ENCODE measurements at regions not wholly inside any gene's neighbourhood (a gene's known extent, or its start where the extent isn't known, plus 50 kb on each side); places are given as distances from the start of the nearest gene placed in this dataset.

DNA sequence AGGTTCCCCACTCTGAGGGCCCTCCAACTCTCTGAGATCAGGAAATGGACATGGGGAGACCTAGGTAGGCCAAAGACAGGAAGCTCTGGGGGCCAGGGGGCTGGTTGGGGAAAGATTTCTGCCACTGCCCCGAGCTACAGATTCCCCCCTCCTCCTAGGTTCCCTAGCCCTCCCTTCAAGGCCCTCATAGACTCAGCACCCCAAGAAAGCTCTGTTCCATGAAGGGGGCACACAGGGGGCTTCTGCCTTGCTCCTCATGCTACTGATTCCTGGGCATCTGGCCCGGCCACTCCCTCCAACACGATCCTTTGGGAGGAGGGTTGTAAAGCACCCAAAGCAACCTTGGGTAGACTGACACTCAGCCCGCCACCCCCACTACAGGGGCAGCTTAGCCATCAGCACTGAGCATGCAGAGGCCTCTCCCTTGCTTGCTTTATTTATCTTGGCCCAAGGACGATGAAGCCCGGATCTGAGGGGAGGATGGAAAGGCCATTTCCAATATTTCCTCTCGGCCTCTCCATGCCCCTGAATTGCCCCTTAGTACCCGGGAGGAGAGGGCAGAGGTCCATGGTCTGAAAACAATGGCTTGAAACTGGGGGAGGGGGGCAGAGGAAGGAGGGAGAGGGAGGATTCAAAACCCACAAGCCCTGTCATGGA, 146.7 kb downstream of the PJA1 start:
- no peak for ATAC-seq
- Mint-ChIP-seq H3K4me1 (no peaks in the 10 kb centered on the region), H3K27me3 (no peaks in the 10 kb centered on the region), H3K36me3 (ENCODE audit: low read depth) (no peaks in the 10 kb centered on the region), H3K9me3 (no peaks in the 10 kb centered on the region), H3K4me3 (no peak overlapping the region), H3K27ac (no peak overlapping the region)
- no peak for DNase-seq

DNA sequence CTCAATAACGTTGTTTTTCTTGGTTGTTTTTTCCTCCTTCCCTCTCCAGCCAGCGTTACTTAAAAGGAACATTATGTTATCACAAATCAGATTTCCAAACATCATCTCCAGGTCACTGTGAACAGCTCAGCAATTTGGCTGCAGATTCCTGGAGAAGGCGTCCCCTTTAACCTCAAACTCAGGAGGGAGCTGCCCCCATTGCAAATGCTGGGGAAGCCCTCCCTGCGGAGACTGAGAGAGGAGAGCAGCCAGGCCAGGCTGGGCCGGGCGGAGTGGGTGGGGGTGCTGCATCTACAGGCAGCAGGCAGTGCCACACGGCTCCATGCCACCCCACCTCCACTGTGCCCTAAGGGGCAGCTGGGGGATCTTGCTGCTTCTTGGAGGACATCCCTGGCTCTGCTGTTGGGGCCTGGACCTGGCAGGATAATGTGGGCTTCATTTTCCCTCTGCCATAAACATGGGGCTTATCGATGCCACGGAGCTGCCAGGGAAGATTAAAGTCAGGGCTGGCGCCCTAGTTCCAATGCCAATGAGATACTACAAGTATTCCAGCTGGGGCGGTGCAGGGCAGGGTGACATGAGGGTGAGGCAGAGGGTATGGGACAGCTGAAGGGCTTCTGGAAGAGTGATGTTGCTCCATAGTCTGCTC, 148.8 kb downstream of the PJA1 start:
- DNase-seq: no peak
- H3K27me3 Mint-ChIP-seq: no peaks in the 10 kb centered on the region

DNA sequence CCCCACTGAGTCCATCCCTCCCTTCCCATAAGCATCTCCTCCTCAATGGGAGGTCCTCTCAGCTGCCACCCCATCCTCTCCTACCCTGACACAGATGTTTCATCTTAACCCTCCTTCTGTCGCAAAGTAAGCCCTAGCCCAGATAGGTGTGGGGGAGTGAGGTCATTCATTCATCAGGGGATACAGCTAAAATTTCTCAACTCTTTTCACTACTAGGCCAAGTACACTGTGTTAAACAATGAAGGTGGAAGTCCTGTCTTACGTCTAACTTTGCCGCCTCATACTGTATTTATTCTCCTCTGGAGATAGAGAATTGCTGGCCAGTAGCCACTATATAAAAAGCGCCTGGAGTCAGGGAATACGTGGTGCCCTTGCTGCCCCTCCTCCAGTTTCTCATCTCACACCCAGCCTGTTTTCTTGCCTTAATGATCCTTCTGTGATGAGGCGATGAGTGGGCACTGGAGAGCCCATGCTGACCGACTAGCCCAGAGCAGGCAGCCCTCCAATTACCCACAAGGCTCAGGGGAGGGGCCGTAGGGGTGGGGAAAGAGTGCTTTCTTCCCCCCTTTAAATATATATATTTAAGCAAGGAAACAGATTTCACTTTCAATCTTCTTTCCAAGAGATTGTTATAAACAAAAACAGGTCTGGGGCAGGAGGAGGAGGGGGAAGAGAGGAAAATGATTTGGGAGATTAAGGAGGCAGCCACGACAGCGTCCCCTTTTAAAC, 149.5 kb downstream of the PJA1 start:
- Mint-ChIP-seq H3K4me1 (no peaks in the 10 kb centered on the region), H3K36me3 (ENCODE audit: low read depth) (no peaks in the 10 kb centered on the region), H3K9me3 (no peaks in the 10 kb centered on the region), H3K4me3 (no peak overlapping the region), H3K27ac (no peak overlapping the region), H3K27me3 (no peaks in the 10 kb centered on the region)
- DNase-seq (no peak), ATAC-seq (no peak)

More for the DNA sequence above, 148.8 kb downstream of the PJA1 start:
- Mint-ChIP-seq H3K36me3 (ENCODE audit: low read depth) (no peaks in the 10 kb centered on the region), H3K4me1 (no peaks in the 10 kb centered on the region), H3K9me3 (no peaks in the 10 kb centered on the region), H3K4me3 (no peak overlapping the region), H3K27ac (no peak overlapping the region)
- no peak for ATAC-seq

DNA sequence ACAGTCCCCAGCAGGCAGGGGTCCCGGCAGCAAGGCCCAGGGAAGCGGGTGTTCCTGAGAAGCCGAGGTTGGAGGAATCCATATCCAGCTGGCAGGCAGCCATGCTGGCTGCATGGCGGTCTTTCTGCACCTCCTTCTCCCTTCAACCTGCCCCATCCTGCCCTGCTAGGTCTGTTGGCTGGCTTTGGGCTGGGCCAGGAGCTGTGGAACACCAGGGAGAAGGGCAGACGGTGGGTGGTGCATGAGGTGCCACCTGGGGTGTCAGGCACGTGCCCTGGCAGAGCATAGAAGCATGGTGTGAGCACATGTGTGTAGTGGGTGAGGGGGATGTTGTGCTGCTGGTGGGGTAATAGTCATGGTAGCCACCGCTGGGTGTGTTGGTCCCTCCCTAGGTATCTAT, 150.1 kb downstream of the PJA1 start:
- Mint-ChIP-seq H3K4me1 (no peaks in the 10 kb centered on the region), H3K9me3 (no peaks in the 10 kb centered on the region)

DNA sequence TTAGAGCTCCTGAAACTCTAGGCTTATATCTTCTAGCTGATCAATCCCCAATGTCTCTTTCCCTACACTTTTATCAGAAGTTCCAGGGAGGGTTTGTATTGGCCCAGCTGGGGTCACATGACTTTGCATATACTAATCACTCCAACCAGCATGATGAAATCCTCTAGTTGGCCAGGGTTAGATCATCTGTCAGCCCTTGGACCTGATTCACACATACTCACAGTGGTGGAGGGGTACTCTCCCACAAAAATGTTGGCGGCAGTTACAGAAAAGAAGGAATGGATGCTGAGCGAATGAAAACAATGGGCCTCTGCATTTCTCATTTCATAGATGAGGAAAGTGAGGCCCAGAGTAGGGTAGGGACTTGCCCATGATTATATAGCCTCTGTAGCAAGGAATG, 151.1 kb downstream of the PJA1 start:
- ATAC-seq (no peak), DNase-seq (no peak)
- no peak overlapping the region for H3K27ac Mint-ChIP-seq
- H3K9me3 Mint-ChIP-seq: no peaks in the 10 kb centered on the region
- peaks cover 2% of the 10 kb centered on the region for H3K27me3 Mint-ChIP-seq
- H3K36me3 Mint-ChIP-seq (ENCODE audit: low read depth): no peaks in the 10 kb centered on the region
- H3K4me1 Mint-ChIP-seq: no peaks in the 10 kb centered on the region
- H3K4me3 Mint-ChIP-seq: no peak overlapping the region

More for the DNA sequence above, 150.1 kb downstream of the PJA1 start:
- no peak for ATAC-seq
- Mint-ChIP-seq H3K36me3 (ENCODE audit: low read depth) (no peaks in the 10 kb centered on the region), H3K27me3 (peaks cover 2% of the 10 kb centered on the region), H3K27ac (no peak overlapping the region), H3K4me3 (no peak overlapping the region)
- DNase-seq: no peak

DNA sequence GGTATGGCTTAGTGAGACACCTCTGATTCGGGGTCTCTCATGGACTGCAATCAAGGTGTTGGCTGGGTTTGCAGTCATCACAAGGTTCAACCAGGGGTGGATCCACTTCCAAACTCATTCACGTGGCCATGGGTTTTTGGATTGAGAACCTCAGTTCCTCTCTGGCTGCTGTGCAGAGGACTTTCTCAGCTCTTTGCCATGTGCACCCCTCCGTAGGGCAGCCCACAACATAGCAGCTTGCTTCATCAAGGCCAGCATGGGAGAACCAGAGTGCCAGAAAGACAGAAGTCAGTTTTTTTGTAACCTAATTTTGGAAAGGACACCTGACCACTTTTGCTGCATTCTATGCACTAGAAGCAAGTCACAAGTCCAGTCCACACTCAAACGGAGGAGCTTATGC, 154.9 kb downstream of the PJA1 start:
- no peak overlapping the region for H3K27ac Mint-ChIP-seq
- H3K4me3 Mint-ChIP-seq: no peak overlapping the region
- ATAC-seq (no peak), DNase-seq (no peak)
- no peaks in the 10 kb centered on the region for H3K9me3 Mint-ChIP-seq
- H3K4me1 Mint-ChIP-seq: no peaks in the 10 kb centered on the region
- H3K27me3 Mint-ChIP-seq: peaks cover 2% of the 10 kb centered on the region
- H3K36me3 Mint-ChIP-seq (ENCODE audit: low read depth): no peaks in the 10 kb centered on the region

DNA sequence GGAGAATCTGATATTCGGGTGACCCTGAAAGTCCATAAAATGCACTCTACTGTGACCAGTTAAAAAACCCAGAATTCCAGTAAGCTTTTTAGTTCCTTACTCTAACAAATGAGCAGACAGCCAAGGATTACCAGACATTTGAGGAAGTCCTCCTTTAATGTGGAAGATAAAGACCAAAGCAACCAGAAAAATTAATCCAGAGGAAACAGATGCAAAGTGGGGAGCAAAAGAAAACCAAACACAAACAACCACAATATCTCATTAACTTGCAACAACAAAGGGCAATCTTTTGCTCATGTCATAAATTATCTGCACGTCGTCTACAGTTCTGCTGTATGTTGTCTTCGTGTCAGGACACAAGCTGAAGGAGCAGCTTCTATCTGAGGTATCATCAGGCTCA, 164.4 kb downstream of the PJA1 start:
- no peak overlapping the region for H3K27ac Mint-ChIP-seq
- ATAC-seq (no peak), DNase-seq (no peak)
- H3K4me1 Mint-ChIP-seq: no peaks in the 10 kb centered on the region
- H3K9me3 Mint-ChIP-seq: no peaks in the 10 kb centered on the region
- no peaks in the 10 kb centered on the region for H3K36me3 Mint-ChIP-seq (ENCODE audit: low read depth)
- no peak overlapping the region for H3K4me3 Mint-ChIP-seq
- peaks cover 2% of the 10 kb centered on the region for H3K27me3 Mint-ChIP-seq

DNA sequence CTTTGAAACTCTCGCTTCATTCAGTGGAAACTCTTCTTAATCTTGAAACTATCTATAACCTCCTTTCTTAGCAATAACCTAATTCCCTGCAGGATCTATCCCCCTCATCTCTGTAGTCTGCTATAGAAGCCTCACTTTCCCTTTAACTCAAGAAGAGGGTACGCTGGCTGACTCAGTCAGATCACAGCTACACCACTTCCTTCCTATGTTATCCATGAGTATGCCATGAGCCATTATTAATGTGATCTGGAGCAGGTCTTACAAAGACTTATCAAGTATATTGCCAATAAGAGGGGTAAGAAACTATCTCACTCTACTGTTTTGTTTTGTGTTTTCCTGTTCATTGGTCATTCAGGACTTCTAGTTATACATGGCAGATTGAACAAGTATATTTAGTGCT, 165.3 kb downstream of the PJA1 start:
- H3K27me3 Mint-ChIP-seq: peaks cover 2% of the 10 kb centered on the region
- H3K9me3 Mint-ChIP-seq: no peaks in the 10 kb centered on the region
- no peak for DNase-seq
- H3K27ac Mint-ChIP-seq: no peak overlapping the region
- H3K4me1 Mint-ChIP-seq: no peaks in the 10 kb centered on the region
- no peak for ATAC-seq
- no peaks in the 10 kb centered on the region for H3K36me3 Mint-ChIP-seq (ENCODE audit: low read depth)
- H3K4me3 Mint-ChIP-seq: no peak overlapping the region

DNA sequence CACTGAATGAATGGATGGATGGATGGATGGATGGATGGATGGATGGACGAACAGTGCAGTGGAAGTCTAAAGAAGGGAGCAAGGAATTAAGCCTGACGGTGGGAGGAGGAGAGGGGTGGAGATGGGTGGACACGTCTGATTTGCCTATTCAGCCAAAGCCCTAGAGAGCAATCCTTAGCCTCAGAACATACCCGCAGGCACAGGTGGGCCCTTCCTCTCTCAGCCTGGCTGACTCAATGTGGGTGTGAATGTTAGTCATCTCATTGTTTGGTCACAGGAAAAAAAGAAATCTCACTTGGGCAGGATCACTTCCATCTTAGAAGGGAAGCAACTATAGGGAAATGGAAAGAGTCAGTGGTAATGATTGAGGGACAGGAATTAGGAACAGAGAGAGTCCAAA, 165.9 kb downstream of the PJA1 start:
- no peak for ATAC-seq
- Mint-ChIP-seq H3K36me3 (ENCODE audit: low read depth) (no peaks in the 10 kb centered on the region), H3K27me3 (peaks cover 2% of the 10 kb centered on the region), H3K9me3 (no peaks in the 10 kb centered on the region), H3K27ac (no peak overlapping the region), H3K4me3 (no peak overlapping the region), H3K4me1 (no peaks in the 10 kb centered on the region)
- DNase-seq: no peak

DNA sequence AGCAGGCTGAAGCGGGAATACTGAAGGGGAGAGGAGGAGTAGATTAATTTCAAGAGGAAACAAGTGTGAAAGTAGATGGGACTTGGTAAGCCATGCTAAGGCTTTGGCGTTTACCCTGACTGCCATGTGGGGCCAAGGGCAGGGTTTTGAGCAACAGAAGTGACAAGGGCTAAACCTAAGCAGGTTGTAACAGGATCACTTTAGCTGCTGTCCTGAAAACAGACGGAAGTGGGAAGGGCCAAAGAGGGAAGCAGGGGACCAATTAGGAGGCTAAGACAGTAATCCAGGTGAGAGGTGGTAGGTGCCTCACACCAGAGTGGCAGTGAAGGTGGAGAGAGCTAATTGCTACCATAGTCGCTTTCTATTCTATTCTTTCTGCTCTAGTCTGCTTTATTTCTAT, 166.5 kb downstream of the PJA1 start:
- no peak overlapping the region for H3K4me3 Mint-ChIP-seq
- H3K27ac Mint-ChIP-seq: no peak overlapping the region
- no peak for DNase-seq
- no peaks in the 10 kb centered on the region for H3K9me3 Mint-ChIP-seq
- no peaks in the 10 kb centered on the region for H3K36me3 Mint-ChIP-seq (ENCODE audit: low read depth)
- peaks cover 2% of the 10 kb centered on the region for H3K27me3 Mint-ChIP-seq
- no peaks in the 10 kb centered on the region for H3K4me1 Mint-ChIP-seq
- ATAC-seq: no peak

DNA sequence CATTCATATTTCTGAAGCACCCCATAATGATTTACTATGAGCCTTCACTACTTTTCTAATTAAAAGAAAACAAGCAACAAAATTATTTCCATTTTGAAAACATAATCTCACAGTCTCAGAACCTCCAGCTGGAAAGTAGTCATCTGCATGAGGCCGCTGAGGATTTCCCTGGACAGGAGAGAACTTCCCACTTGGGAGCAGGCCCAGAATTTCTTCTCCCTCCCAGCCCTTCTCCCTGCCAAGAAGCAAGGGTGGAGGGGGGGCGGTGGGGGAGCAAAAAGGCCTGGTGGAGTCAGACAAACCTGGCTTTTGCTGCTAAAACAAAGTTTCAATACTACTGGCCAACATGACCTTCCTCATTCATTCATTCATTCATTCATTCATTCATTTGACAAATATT, 167.3 kb downstream of the PJA1 start:
- Mint-ChIP-seq H3K4me3 (no peak overlapping the region), H3K4me1 (no peaks in the 10 kb centered on the region), H3K27ac (no peak overlapping the region), H3K36me3 (ENCODE audit: low read depth) (no peaks in the 10 kb centered on the region), H3K9me3 (no peaks in the 10 kb centered on the region), H3K27me3 (peaks cover 2% of the 10 kb centered on the region)
- ATAC-seq: no peak
- no peak for DNase-seq

DNA sequence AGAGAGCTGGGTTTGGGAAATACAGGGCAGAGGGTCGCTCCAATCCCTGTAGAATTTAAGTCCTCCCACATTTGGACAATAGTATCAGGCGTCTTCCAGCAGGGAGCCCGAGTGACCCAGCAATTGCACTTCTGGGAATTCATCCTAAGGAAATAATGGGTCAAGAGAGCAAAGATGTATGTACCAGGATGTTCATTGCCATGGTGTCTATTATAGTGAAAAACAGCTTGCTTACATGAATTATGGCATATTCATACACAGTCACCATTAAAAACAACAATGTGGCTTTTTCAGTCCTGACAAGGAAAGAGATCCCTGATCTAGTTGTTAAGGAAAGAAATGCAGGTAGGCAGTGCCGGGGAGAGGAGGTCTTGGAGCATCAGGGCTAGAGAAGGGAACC, 167.7 kb downstream of the PJA1 start:
- Mint-ChIP-seq H3K27ac (no peak overlapping the region), H3K4me1 (no peaks in the 10 kb centered on the region), H3K27me3 (peaks cover 2% of the 10 kb centered on the region), H3K36me3 (ENCODE audit: low read depth) (no peaks in the 10 kb centered on the region), H3K9me3 (no peaks in the 10 kb centered on the region), H3K4me3 (no peak overlapping the region)
- no peak for ATAC-seq
- DNase-seq: no peak

DNA sequence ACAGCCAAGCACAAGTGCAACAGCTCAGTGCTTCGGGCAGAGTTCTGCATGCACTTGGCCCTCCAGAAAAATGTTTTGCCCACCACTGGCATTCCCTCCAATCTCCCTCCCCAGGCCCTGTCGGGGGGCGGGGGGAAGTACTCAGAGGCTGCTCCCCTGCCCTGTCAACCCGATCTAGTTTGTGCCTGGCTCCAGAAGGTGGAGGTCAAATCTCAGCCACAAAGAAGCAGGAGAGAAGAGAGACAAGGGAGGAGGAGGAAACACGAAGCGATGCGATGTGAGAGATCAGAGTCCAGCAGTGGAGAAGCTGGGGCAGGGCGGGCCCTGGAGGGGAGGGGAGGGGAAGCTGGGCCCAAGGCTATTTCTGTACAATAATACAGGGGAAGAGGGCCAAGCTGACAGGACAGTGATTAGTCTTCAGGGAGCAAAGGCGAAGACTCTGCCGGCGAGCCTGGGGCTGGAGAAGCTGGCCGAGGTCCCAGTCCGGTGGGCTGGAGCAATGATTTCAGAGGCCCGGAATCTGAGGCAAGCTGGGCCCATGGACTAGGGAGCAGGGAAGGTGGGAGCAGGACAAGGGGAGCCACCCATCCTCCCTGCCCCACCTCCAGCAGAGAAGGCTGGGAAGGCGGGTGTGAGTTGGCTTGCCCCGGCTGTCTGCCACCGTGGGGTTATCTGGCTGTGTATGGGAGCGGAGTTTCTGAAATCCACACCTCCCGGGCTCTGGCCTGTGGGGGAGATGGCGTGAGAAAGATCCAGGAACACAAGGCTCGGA, 167.1 kb downstream of the EFNB1 start:
- Mint-ChIP-seq H3K27me3 (peaks cover 2% of the 10 kb centered on the region), H3K27ac (no peak overlapping the region), H3K4me1 (no peaks in the 10 kb centered on the region), H3K9me3 (no peaks in the 10 kb centered on the region), H3K4me3 (no peak overlapping the region), H3K36me3 (ENCODE audit: low read depth) (no peaks in the 10 kb centered on the region)
- ATAC-seq (no peak), DNase-seq (no peak)

DNA sequence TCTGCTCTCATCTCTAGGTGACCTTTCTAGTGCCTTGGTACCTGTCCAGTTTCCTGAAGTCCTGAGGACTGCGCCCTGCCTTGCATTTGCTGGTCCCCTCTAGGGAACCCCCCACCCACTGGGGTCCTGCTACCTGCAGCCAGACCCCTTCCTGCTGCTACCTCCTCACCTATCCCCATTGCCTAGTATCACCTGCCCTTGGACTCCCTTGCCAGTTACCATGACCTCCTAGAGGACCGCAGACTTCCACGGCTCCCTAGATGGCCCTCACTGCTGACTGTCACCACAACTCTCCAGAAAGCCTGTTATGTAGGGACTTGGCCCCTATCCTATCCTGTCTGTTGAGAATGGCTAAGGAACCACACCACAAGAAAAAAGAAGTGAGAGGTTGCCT, 166.6 kb downstream of the EFNB1 start:
- ATAC-seq (no peak), DNase-seq (no peak)
- Mint-ChIP-seq H3K27me3 (peaks cover 2% of the 10 kb centered on the region), H3K36me3 (ENCODE audit: low read depth) (no peaks in the 10 kb centered on the region), H3K27ac (no peak overlapping the region), H3K9me3 (no peaks in the 10 kb centered on the region), H3K4me1 (no peaks in the 10 kb centered on the region), H3K4me3 (no peak overlapping the region)

DNA sequence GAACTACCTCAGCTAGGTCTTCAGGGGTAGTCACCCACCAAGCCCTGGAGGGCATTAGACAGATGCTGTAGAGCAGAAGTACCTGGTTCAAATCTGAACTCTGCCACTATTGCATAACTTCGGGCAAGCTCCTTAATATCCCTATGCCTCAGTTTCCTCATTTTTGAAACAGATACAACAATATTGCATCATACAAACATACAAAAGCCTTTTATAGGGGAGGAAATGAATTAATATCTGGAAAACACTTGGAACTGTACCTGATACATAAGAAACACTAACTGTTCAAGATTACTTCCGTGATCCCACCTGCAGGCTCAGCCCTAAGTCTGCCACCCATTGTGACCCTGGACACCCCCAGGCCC, 166.1 kb downstream of the EFNB1 start:
- ATAC-seq: no peak
- no peaks in the 10 kb centered on the region for H3K4me1 Mint-ChIP-seq
- H3K27ac Mint-ChIP-seq: no peak overlapping the region
- no peaks in the 10 kb centered on the region for H3K36me3 Mint-ChIP-seq (ENCODE audit: low read depth)
- no peak overlapping the region for H3K4me3 Mint-ChIP-seq
- H3K9me3 Mint-ChIP-seq: no peaks in the 10 kb centered on the region
- DNase-seq: no peak
- H3K27me3 Mint-ChIP-seq: peaks cover 2% of the 10 kb centered on the region
